HepG2 (cell line): ENCODE measurements at regions not wholly inside any gene's neighbourhood (a gene's known extent, or its start where the extent isn't known, plus 50 kb on each side); places are given as distances from the start of the nearest gene placed in this dataset.

ENCODE experiments used
- ATAC-seq: fragments of 200-7000 bp; cut with Tn5 transposase; 3 replicates; pipeline ENCODE4 v1.9.1; 2020; ENCODE audit warnings: mild to moderate bottlenecking, moderate library complexity
- BruUV-seq: library from RNA; stranded (reverse); fragments of 400-500 nt; replicated peaks from 2 replicates; lab custom pipeline; 2021; lab: Mats Ljungman, UMichigan
- CTCF ChIA-PET: fragments of 300-600 bp; formaldehyde crosslinking; extraction: SDS; loops from one replicate; lab custom pipeline; 2021; ENCODE audit warnings: low total read pairs, inconsistent platforms, low intra/inter-chr PET ratio; lab: Yijun Ruan, JAX
- POLR2A ChIA-PET: fragments of 350-600 bp; sonication (Branson Sonifier 250); formaldehyde crosslinking; loops from one replicate; lab custom pipeline; 2020; ENCODE audit warnings: antibody characterized with exemption, inconsistent platforms; lab: Yijun Ruan, JAX
- DNase-seq: peaks from one replicate; pipeline ENCODE4 v3.0.0-alpha.2; 2015; ENCODE audit warnings: low spot score
- FAIRE-seq: peaks from 3 replicates; lab custom pipeline; 2011; peaks lifted over from hg19 to GRCh38; lab: Jason Lieb, UNC
- H2AFZ ChIP-seq: one replicate; pipeline ENCODE4 v1.6.1; 2011; ENCODE audit warnings: low read length, inconsistent platforms
- H3K27ac ChIP-seq: fragments of 300-600 bp; 3 replicates; pipeline ENCODE4 v1.8.0; 2011; ENCODE audit warnings: mixed run types, mild to moderate bottlenecking, mixed read lengths, low read length, inconsistent platforms; ENCODE audit not compliant: insufficient read depth; ENCODE audit errors: extremely low read length
- H3K27me3 ChIP-seq, 2 experiments: fragments of 200-600 bp in 1 of 2; 2 replicates in 1 of 2; 3 replicates in 1 of 2; pipeline versions ENCODE4 v1.6.0 to v1.8.0; 2011; ENCODE audit warnings: low read length in 2 of 2, mild to moderate bottlenecking in 2 of 2, moderate library complexity in 2 of 2, inconsistent platforms in 1 of 2; ENCODE audit not compliant: insufficient read depth in 2 of 2, control insufficient read depth in 1 of 2
- H3K36me3 ChIP-seq, 2 experiments: fragments of 200-600 bp in 1 of 2; replicated peaks in 1 of 2; 2 replicates in 1 of 2; 3 replicates in 1 of 2; pipeline versions ENCODE4 v1.5.1 to v1.8.0; 2011; ENCODE audit warnings: low read length in 2 of 2, inconsistent platforms in 1 of 2; ENCODE audit not compliant: insufficient read depth in 2 of 2, control insufficient read depth in 1 of 2
- H3K4me1 ChIP-seq: 2 replicates; pipeline ENCODE4 v1.5.1; 2012; ENCODE audit warnings: low read length, inconsistent platforms; ENCODE audit not compliant: insufficient read depth
- H3K4me2 ChIP-seq: 2 replicates; pipeline ENCODE4 v1.6.0; 2011; ENCODE audit warnings: low read depth, low read length, inconsistent platforms
- H3K4me3 ChIP-seq, 3 experiments: fragments of 200-600 bp in 1 of 3; sonication (generic), shearing (Covaris generic) in 1 of 3; replicated peaks in 1 of 3; 2 replicates each; pipeline ENCODE4 v1.5.1; 2011 to 2016; ENCODE audit warnings: low read length in 3 of 3, inconsistent platforms in 2 of 3, low read depth in 2 of 3, mild to moderate bottlenecking in 2 of 3, control low read depth in 1 of 3, mixed read lengths in 1 of 3; ENCODE audit not compliant: insufficient read depth in 1 of 3
- H3K79me2 ChIP-seq: one replicate; pipeline ENCODE4 v1.6.1; 2011; ENCODE audit warnings: low read length, inconsistent platforms; ENCODE audit not compliant: insufficient read depth
- H3K9ac ChIP-seq: 2 replicates; pipeline ENCODE4 v1.6.0; 2011; ENCODE audit warnings: mild to moderate bottlenecking, low read depth, low read length, inconsistent platforms; ENCODE audit not compliant: insufficient read depth
- H3K9me3 ChIP-seq: 2 replicates; pipeline ENCODE4 v1.5.1; 2012; ENCODE audit warnings: mild to moderate bottlenecking, low read length
- H4K20me1 ChIP-seq: 2 replicates; pipeline ENCODE4 v1.6.0; 2011; ENCODE audit warnings: inconsistent platforms, mild to moderate bottlenecking, low read length, moderate library complexity; ENCODE audit not compliant: insufficient read depth
- AHDC1 ChIP-seq: sonication (generic); formaldehyde crosslinking; IDR thresholded peaks from 2 replicates; pipeline ENCODE4 v1.5.1; 2020; ENCODE audit warnings: mild to moderate bottlenecking, missing genetic modification reagents, borderline replicate concordance
- BRF2 ChIP-seq: sonication (generic); formaldehyde crosslinking; IDR thresholded peaks from 2 replicates; pipeline ENCODE4 v1.8.1; 2022; ENCODE audit warnings: mild to moderate bottlenecking, missing genetic modification reagents
- GMEB2 ChIP-seq: IDR thresholded peaks from 2 replicates; pipeline ENCODE4 v1.6.1; 2016; ENCODE audit warnings: missing biosample characterization, missing genetic modification reagents, low read depth
- HNRNPK ChIP-seq: fragments of 200-400 bp; formaldehyde crosslinking; IDR thresholded peaks from 2 replicates; pipeline ENCODE4 v1.6.1; 2018; ENCODE audit warnings: low read length, low read depth, moderate library complexity, mild to moderate bottlenecking; ENCODE audit not compliant: poor library complexity, severe bottlenecking
- NFE2L2 ChIP-seq: fragments of 150-350 bp; IDR thresholded peaks from 2 replicates; pipeline ENCODE4 v1.6.1; 2014; ENCODE audit warnings: low read length
- NFRKB ChIP-seq: fragments of 450-650 bp; IDR thresholded peaks from 2 replicates; pipeline ENCODE4 v1.6.1; 2017
- SMAD1 ChIP-seq: sonication (generic); formaldehyde crosslinking; IDR thresholded peaks from 2 replicates; pipeline ENCODE4 v1.4.0; 2020; ENCODE audit warnings: missing genetic modification reagents, low read depth, mild to moderate bottlenecking, borderline replicate concordance
- SSRP1 ChIP-seq: IDR thresholded peaks from 2 replicates; pipeline ENCODE4 v1.6.1; 2016; ENCODE audit warnings: control low read depth
- TARDBP ChIP-seq: sonication (generic); formaldehyde crosslinking; IDR thresholded peaks from 2 replicates; pipeline ENCODE4 v1.8.0; 2022; ENCODE audit warnings: mild to moderate bottlenecking, missing genetic modification reagents
- XBP1 ChIP-seq: sonication (generic); formaldehyde crosslinking; IDR thresholded peaks from 2 replicates; pipeline ENCODE4 v1.5.0; 2020; ENCODE audit warnings: missing genetic modification reagents
- YEATS2 ChIP-seq: sonication (generic); formaldehyde crosslinking; IDR thresholded peaks from 2 replicates; pipeline ENCODE4 v1.4.0; 2020; ENCODE audit warnings: missing genetic modification reagents, borderline replicate concordance
- ZMAT3 ChIP-seq: sonication (generic); formaldehyde crosslinking; conservative IDR thresholded peaks from 2 replicates; pipeline ENCODE4 v1.7.0; 2021; ENCODE audit warnings: missing genetic modification reagents
- ZNF101 ChIP-seq: sonication (generic); formaldehyde crosslinking; IDR thresholded peaks from 2 replicates; pipeline ENCODE4 v1.4.0; 2020; ENCODE audit warnings: mild to moderate bottlenecking, low read depth, missing genetic modification reagents, borderline replicate concordance
- ZNF24 ChIP-seq: fragments of 450-650 bp; IDR thresholded peaks from 2 replicates; pipeline ENCODE4 v1.6.1; 2017; ENCODE audit warnings: antibody characterized with exemption, mild to moderate bottlenecking
- ZNF766 ChIP-seq: sonication (generic); formaldehyde crosslinking; IDR thresholded peaks from 2 replicates; pipeline ENCODE4 v1.5.0; 2020; ENCODE audit warnings: missing genetic modification reagents, borderline replicate concordance
- WGBS: methylation state at CpG from one replicate; pipeline ENCODE4 v1.1.6; 2017; ENCODE audit warnings: low lambda C conversion rate; 5-methylcytosine and 5-hydroxymethylcytosine counted together
- in situ Hi-C: cut with HindIII; loops from 2 replicates; pipeline ENCODE4 v1.10.0; 2017; ENCODE audit warnings: low pct_unique_long_range_greater_than_20kb; ENCODE audit not compliant: extremely low pct_ligation_motif_present
- intact Hi-C: fragments of 100-400 bp; cut with micrococcal nuclease; formaldehyde crosslinking; loops from one replicate; pipeline ENCODE4 v1.10.0; 2022; ENCODE audit not compliant: unreplicated experiment

- TF ChIP-seq TARDBP (CRISPR knock-in tag) (no peak), XBP1 (CRISPR knock-in tag) (no peak)
Measured at GRCh38 chr3:118098827-118099226, 935.8 kb downstream of the IGSF11 start (continued).

GRCh38 chr3:118101891-118102290, 932.8 kb downstream of the IGSF11 start:
- FAIRE-seq (no peak), ATAC-seq (no peak), DNase-seq (no peak)
- WGBS = 5% methylated on average over 2 of the region's 2 CpGs
- Histone ChIP-seq H4K20me1 (no peaks in the 10 kb centered on the region), H3K36me3 (no peaks in the 10 kb centered on the region), H3K4me1 (no peaks in the 10 kb centered on the region), H3K9me3 (peaks cover 20% of the 10 kb centered on the region), H3K27me3 (no peaks in the 10 kb centered on the region), H3K4me3 (no peak overlapping the region), H2AFZ (no peak overlapping the region), H3K9ac (no peak overlapping the region), H3K79me2 (no peaks in the 10 kb centered on the region), H3K4me2 (no peak overlapping the region), H3K27ac (no peak overlapping the region)
- no peak for TF ChIP-seq NFE2L2
- TF ChIP-seq SSRP1 = no peak
- no peak for TF ChIP-seq GMEB2 (CRISPR knock-in tag)
- TF ChIP-seq NFRKB = no peak
- TF ChIP-seq ZNF24 = no peak
- no peak for TF ChIP-seq BRF2 (CRISPR knock-in tag)
- TF ChIP-seq ZMAT3 (CRISPR knock-in tag) = no peak
- no peak for TF ChIP-seq HNRNPK
- TF ChIP-seq YEATS2 (CRISPR knock-in tag) = no peak
- TF ChIP-seq SMAD1 (CRISPR knock-in tag) = no peak
- no peak for TF ChIP-seq ZNF101 (CRISPR knock-in tag)
- TF ChIP-seq ZNF766 = no peak
- no peak for TF ChIP-seq AHDC1 (CRISPR knock-in tag)
- in situ Hi-C loops = no loop called here
- no TSS peak for BruUV-seq
- intact Hi-C loops = no loop called here
- CTCF ChIA-PET = no interaction called here
- POLR2A ChIA-PET = no interaction called here
